ENCODE measurements at regions not wholly inside any gene's neighbourhood (a gene's known extent, or its start where the extent isn't known, plus 50 kb on each side); places are given as distances from the start of the nearest gene placed in this dataset.

GRCh38 chr2:2738276-2738675 is 407.2 kb upstream of the MYT1L start (continued):
- TF ChIP-seq REST (IDR thresholded peaks at IDR 0.05; ENCODE audit: low read depth) (no peak), MAX (IDR thresholded peaks at IDR 0.05) (no peak), YY1 (IDR thresholded peaks at IDR 0.05; ENCODE audit: extremely low read depth, insufficient replicate concordance, low read depth, low read length) (no peak)

GRCh38 chr2:2735041-2735440 is 404.0 kb upstream of the MYT1L start:
- H2AFZ ChIP-seq (ENCODE audit: low read depth, low read length, poor library complexity, severe bottlenecking) = no peak overlapping the region

More at GRCh38 chr2:2735041-2735440, 404.0 kb upstream of the MYT1L start:
- Histone ChIP-seq H3K4me1 (ENCODE audit: control insufficient read depth in 1 of 2, insufficient read depth in 2 of 2, low read length in 2 of 2) (no peaks in the 10 kb centered on the region), H3K4me3 (replicated peaks in 1 of 2; ENCODE audit: low read depth in 1 of 2, low read length in 2 of 2) (no peak overlapping the region), H3K9me3 (ENCODE audit: control insufficient read depth in 1 of 2, insufficient read depth in 1 of 2, low read depth in 1 of 2, low read length in 2 of 2) (no peaks in the 10 kb centered on the region), H3K79me2 (ENCODE audit: insufficient read depth, low read length) (no peaks in the 10 kb centered on the region), H3K36me3 (ENCODE audit: control insufficient read depth in 1 of 2, insufficient read depth in 2 of 2, low read length in 2 of 2) (no peaks in the 10 kb centered on the region), H3K9me2 (ENCODE audit: insufficient read depth) (no peaks in the 10 kb centered on the region), H3K27me3 (ENCODE audit: insufficient read depth, low read length) (peaks cover 13% of the 10 kb centered on the region; the same call in 1 of the 2 replicates), H3K27ac (ENCODE audit: low read depth, low read length) (no peak overlapping the region), H3K4me2 (ENCODE audit: low read length) (no peak overlapping the region), H3K9ac (ENCODE audit: low read length) (no peak overlapping the region), H4K20me1 (ENCODE audit: insufficient read depth) (no peaks in the 10 kb centered on the region)
- no peak for ATAC-seq
- ChIA-PET CTCF (no interaction called here), RAD21 (ENCODE audit: low non-redundant PET in 1 of 2, low total read pairs in 2 of 2, uncharacterized antibody in 2 of 2, unreplicated experiment in 2 of 2) (no interaction called here), POLR2A (interaction anchor here (0.6 kb wide), 1 partner anchor 750 kb away, joined by 3 read pairs; no protein-coding TSS in a partner anchor)
- no peak for TF ChIP-seq ZFX (IDR thresholded peaks at IDR 0.05)
- TF ChIP-seq ZNF274 (IDR thresholded peaks at IDR 0.05; ENCODE audit: low read depth, low read length) = no peak
- TF ChIP-seq SP1 (IDR thresholded peaks at IDR 0.05; ENCODE audit: low read depth) = no peak
- TF ChIP-seq ATF3 (IDR thresholded peaks at IDR 0.05) = no peak
- no peak for TF ChIP-seq CBX3 (IDR thresholded peaks at IDR 0.05; ENCODE audit: low read depth)
- no peak for TF ChIP-seq CEBPB (IDR thresholded peaks at IDR 0.05; ENCODE audit: low read depth)
- TF ChIP-seq ZBTB33 (IDR thresholded peaks at IDR 0.05; ENCODE audit: extremely low read depth, insufficient replicate concordance, low read length) = no peak
- no peak for TF ChIP-seq YY1 (IDR thresholded peaks at IDR 0.05; ENCODE audit: extremely low read depth, insufficient replicate concordance, low read depth, low read length)
- no peak for TF ChIP-seq EGR1 (IDR thresholded peaks at IDR 0.05; ENCODE audit: low read depth)
- no peak for TF ChIP-seq CTCF (IDR thresholded peaks at IDR 0.05 in 2 of 3, conservative IDR thresholded peaks at IDR 0.05 in 1 of 3; ENCODE audit: borderline replicate concordance in 1 of 3, insufficient read depth in 1 of 3, low read depth in 2 of 3, low read length in 2 of 3)
- TF ChIP-seq EZH2phosphoT487 (IDR thresholded peaks at IDR 0.05; ENCODE audit: borderline replicate concordance) = no peak
- TF ChIP-seq SIN3A (IDR thresholded peaks at IDR 0.05; ENCODE audit: low read depth) = no peak
- no peak for TF ChIP-seq ELF1 (IDR thresholded peaks at IDR 0.05; ENCODE audit: borderline replicate concordance, low read depth)
- TF ChIP-seq TCF7L2 (IDR thresholded peaks at IDR 0.05; ENCODE audit: borderline replicate concordance, extremely low read depth, insufficient read depth, insufficient read length) = no peak
- no peak for TF ChIP-seq EZH2 (IDR thresholded peaks at IDR 0.05)
- DNase-seq (ENCODE audit: low read depth, low spot score) = no peak
- BruUV-seq (replicated peaks) = no TSS peak
- intact Hi-C loops (cut with micrococcal nuclease) = no loop called here

All from HCT116 (cell line).